Sigmoid colon (tissue), 4 donors: ENCODE measurements at regions not wholly inside any gene's neighbourhood (a gene's known extent, or its start where the extent isn't known, plus 50 kb on each side); places are given as distances from the start of the nearest gene placed in this dataset.

ENCODE experiments used
- CTCF ChIP-seq, 4 experiments: fragments of 450-650 bp in 3 of 4; fragments of 200-600 bp in 1 of 4; IDR thresholded peaks; one replicate each; pipeline ENCODE4 v1.5.1; 2016 to 2019; ENCODE audit warnings: antibody characterized with exemption in 4 of 4, mild to moderate bottlenecking in 3 of 4, moderate library complexity in 2 of 4
- POLR2AphosphoS5 ChIP-seq, 4 donors: sonication (generic); formaldehyde crosslinking; IDR thresholded peaks; one replicate each; pipeline ENCODE4 v1.6.1; 2017; ENCODE audit warnings: antibody characterized with exemption in 4 of 4

DNA sequence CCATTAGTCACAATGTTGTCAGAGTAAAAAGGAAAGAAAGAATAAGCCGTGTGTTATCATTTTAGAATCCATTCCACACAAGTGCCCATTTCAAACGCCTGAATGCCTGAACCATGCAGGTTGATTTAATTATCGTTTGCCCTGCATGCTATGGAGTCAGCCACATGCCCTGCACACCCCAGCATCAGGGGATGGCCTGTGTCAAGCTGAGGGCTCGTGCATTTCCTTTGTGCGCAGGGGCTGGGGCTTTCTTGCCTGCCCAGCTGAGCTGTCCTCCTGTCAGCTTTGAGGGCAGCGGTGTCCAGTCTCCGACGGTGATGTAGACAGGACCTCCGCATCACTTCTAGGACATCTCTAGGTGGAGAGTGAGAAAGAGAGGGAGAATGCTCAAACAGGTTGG is 200.4 kb downstream of the TSN start:
- TF ChIP-seq CTCF (IDR thresholded peaks at IDR 0.05) (no peak), POLR2AphosphoS5 (IDR thresholded peaks at IDR 0.05) (no peak)
